B cell (primary cell): ENCODE measurements at regions not wholly inside any gene's neighbourhood (a gene's known extent, or its start where the extent isn't known, plus 50 kb on each side); places are given as distances from the start of the nearest gene placed in this dataset.
"Not testable (repeated sequence)": the region's sequence is repeated elsewhere in the genome, so short reads cannot be mapped to it uniquely, and the experiment has no call there.

ENCODE experiments used
- ATAC-seq: fragments of 200-7000 bp; cut with Tn5 transposase; one replicate; pipeline ENCODE4 v1.10.0; 2021; ENCODE audit warnings: low read depth, mild to moderate bottlenecking, moderate number of reproducible peaks, moderate library complexity
- CTCF ChIA-PET: fragments of 350-600 bp; sonication (Branson Sonifier 250); formaldehyde crosslinking; loops from one replicate; lab custom pipeline; 2021; ENCODE audit warnings: antibody characterized with exemption, inconsistent platforms; lab: Charles Lee
- POLR2A ChIA-PET: fragments of 350-600 bp; sonication (Branson Sonifier 250); formaldehyde crosslinking; loops from one replicate; lab custom pipeline; 2021; ENCODE audit warnings: antibody characterized with exemption; lab: Charles Lee
- DNase-seq: peaks from one replicate; pipeline ENCODE4 v3.0.0; 2013
- H2AFZ ChIP-seq: 2 replicates; pipeline ENCODE4 v1.6.1; 2012; ENCODE audit warnings: mild to moderate bottlenecking, low read depth, low read length; ENCODE audit not compliant: insufficient read depth, poor library complexity, severe bottlenecking
- H3K27ac ChIP-seq, 2 donors: 1 replicate in 1 of 2; 2 replicates in 1 of 2; pipeline ENCODE4 v1.5.1; 2012 to 2013; ENCODE audit warnings: low read length in 2 of 2, mild to moderate bottlenecking in 2 of 2, moderate library complexity in 1 of 2
- H3K27me3 ChIP-seq, 4 experiments: fragments of 200-600 bp in 1 of 4; sonication (generic) in 1 of 4; replicated peaks in 1 of 4; 1 replicate in 2 of 4; 2 replicates in 2 of 4; pipeline versions ENCODE4 v1.6.1 to v1.7.0; 2013 to 2016; ENCODE audit warnings: low read length in 3 of 4, mild to moderate bottlenecking in 2 of 4, mixed read lengths in 1 of 4, moderate library complexity in 1 of 4; ENCODE audit not compliant: insufficient read depth in 4 of 4, control insufficient read depth in 3 of 4; ENCODE audit errors: control extremely low read depth in 1 of 4
- H3K36me3 ChIP-seq, 2 experiments: replicated peaks in 1 of 2; 1 replicate in 1 of 2; 2 replicates in 1 of 2; pipeline versions ENCODE4 v1.6.1 to v1.7.1; 2013; ENCODE audit warnings: low read length in 1 of 2; ENCODE audit not compliant: insufficient read depth in 2 of 2, control insufficient read depth in 1 of 2; ENCODE audit errors: control extremely low read depth in 1 of 2, extremely low read depth in 1 of 2
- H3K4me1 ChIP-seq, 2 donors: fragments of 200-600 bp in 1 of 2; sonication (generic) in 1 of 2; 1 replicate in 1 of 2; 2 replicates in 1 of 2; pipeline versions ENCODE4 v1.5.1 to v1.6.1; 2013 to 2017; ENCODE audit warnings: low read length in 2 of 2; ENCODE audit not compliant: control insufficient read depth in 2 of 2, insufficient read depth in 2 of 2
- H3K4me2 ChIP-seq: replicated peaks from 2 replicates; pipeline ENCODE3; 2012; ENCODE audit warnings: mild to moderate bottlenecking, low read depth, low read length; ENCODE audit not compliant: poor library complexity, severe bottlenecking
- H3K4me3 ChIP-seq, 5 experiments: fragments of 200-600 bp in 1 of 5; sonication (generic) in 1 of 5; 1 replicate in 3 of 5; 2 replicates in 2 of 5; pipeline versions ENCODE4 v1.5.1 to v1.7.0; 2011 to 2016; ENCODE audit warnings: low read length in 4 of 5, mild to moderate bottlenecking in 4 of 5, low read depth in 2 of 5, control low read depth in 1 of 5, moderate library complexity in 1 of 5; ENCODE audit not compliant: insufficient read depth in 1 of 5; ENCODE audit errors: control extremely low read depth in 1 of 5, extremely low read depth in 1 of 5
- H3K79me2 ChIP-seq: fragments of 200-600 bp; sonication (generic); one replicate; pipeline ENCODE4 v1.6.0; 2016; ENCODE audit warnings: low read length; ENCODE audit not compliant: control insufficient read depth, insufficient read depth
- H3K9ac ChIP-seq: fragments of 200-600 bp; sonication (generic); 2 replicates; pipeline ENCODE4 v1.6.1; 2017; ENCODE audit warnings: mild to moderate bottlenecking, low read length, moderate library complexity
- H3K9me3 ChIP-seq, 3 donors: one replicate each; pipeline versions ENCODE4 v1.6.1 to v1.7.1; 2013; ENCODE audit warnings: low read length in 2 of 3; ENCODE audit not compliant: control insufficient read depth in 2 of 3, insufficient read depth in 1 of 3; ENCODE audit errors: control extremely low read depth in 1 of 3
- H4K20me1 ChIP-seq: 2 replicates; pipeline ENCODE4 v1.6.0; 2012; ENCODE audit warnings: mild to moderate bottlenecking, low read length; ENCODE audit not compliant: insufficient read depth, control insufficient read depth, poor library complexity, severe bottlenecking
- H3K27ac Mint-ChIP-seq: one replicate; pipeline ENCODE4 v1.8.0; 2021; ENCODE audit warnings: mixed read lengths
- H3K27me3 Mint-ChIP-seq: one replicate; pipeline ENCODE4 v1.8.0; 2021; ENCODE audit warnings: mixed read lengths
- H3K4me1 Mint-ChIP-seq: one replicate; pipeline ENCODE4 v1.8.0; 2021; ENCODE audit warnings: mixed read lengths
- H3K4me3 Mint-ChIP-seq: one replicate; pipeline ENCODE4 v1.8.0; 2021; ENCODE audit warnings: mixed read lengths
- H3K9me3 Mint-ChIP-seq: one replicate; pipeline ENCODE4 v1.8.0; 2022; ENCODE audit warnings: mixed read lengths; ENCODE audit not compliant: insufficient read depth
- EZH2 ChIP-seq: IDR thresholded peaks from 2 replicates; pipeline ENCODE4 v1.6.1; 2012; ENCODE audit warnings: borderline replicate concordance, low read depth, mild to moderate bottlenecking, moderate library complexity, low read length; ENCODE audit not compliant: insufficient read depth, poor library complexity, severe bottlenecking
- WGBS: methylation state at CpG from one replicate; pipeline ENCODE4 v1.1.5; 2013; ENCODE audit warnings: missing lambda C conversion rate; ENCODE audit not compliant: insufficient coverage; 5-methylcytosine and 5-hydroxymethylcytosine counted together
- intact Hi-C: fragments of 100-400 bp; cut with micrococcal nuclease; formaldehyde crosslinking; loops from one replicate; pipeline ENCODE4 v1.10.0; 2022
- TF ChIP-seq, protein P1 (sequence below): fragments of 200-600 bp; IDR thresholded peaks from one replicate; pipeline ENCODE4 v1.8.0; 2022; ENCODE audit warnings: antibody characterized with exemption, mild to moderate bottlenecking

DNA sequence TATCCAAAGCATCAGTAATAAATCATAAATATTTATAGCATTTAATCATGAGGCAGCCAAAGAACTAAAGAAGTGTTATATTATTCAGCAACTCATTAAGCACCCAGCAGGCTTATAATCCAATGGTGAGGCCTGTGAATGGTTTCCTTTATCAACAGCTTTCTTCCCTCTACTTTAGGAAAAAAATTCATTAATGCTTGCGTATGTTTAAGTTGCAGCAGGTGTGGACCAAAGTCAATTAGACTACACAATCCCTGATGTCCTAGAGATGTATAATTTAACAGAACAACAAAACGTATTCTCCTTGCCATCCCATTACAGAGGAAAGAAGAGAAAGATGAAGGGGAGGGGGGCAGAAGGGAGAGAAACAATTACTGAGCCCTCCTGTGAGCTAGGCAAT, 87.7 kb upstream of the MAGI3 start:
- Histone ChIP-seq H3K36me3 (no peaks in the 10 kb centered on the region), H3K27me3 (peaks cover 0 to 3% (median 0%) of the 10 kb centered on the region in 4 experiments), H3K4me3 (no peak overlapping the region), H3K9me3 (no peaks in the 10 kb centered on the region), H3K27ac (no peak overlapping the region), H3K79me2 (no peaks in the 10 kb centered on the region), H4K20me1 (no peaks in the 10 kb centered on the region), H3K4me1 (no peaks in the 10 kb centered on the region), H3K4me2 (no peak overlapping the region), H3K9ac (no peak overlapping the region), H2AFZ (no peak overlapping the region)
- peaks cover 3% of the 10 kb centered on the region for H3K27me3 Mint-ChIP-seq
- DNase-seq (no peak), ATAC-seq (no peak)
- WGBS: no CpG with 5 or more reads among the region's 2 CpGs
- no peak overlapping the region for H3K27ac Mint-ChIP-seq
- no peak overlapping the region for H3K4me3 Mint-ChIP-seq
- no peaks in the 10 kb centered on the region for H3K4me1 Mint-ChIP-seq
- ChIA-PET POLR2A (no interaction called here), CTCF (no interaction called here)
- intact Hi-C loops: no loop called here
- TF ChIP-seq, protein P1, sequence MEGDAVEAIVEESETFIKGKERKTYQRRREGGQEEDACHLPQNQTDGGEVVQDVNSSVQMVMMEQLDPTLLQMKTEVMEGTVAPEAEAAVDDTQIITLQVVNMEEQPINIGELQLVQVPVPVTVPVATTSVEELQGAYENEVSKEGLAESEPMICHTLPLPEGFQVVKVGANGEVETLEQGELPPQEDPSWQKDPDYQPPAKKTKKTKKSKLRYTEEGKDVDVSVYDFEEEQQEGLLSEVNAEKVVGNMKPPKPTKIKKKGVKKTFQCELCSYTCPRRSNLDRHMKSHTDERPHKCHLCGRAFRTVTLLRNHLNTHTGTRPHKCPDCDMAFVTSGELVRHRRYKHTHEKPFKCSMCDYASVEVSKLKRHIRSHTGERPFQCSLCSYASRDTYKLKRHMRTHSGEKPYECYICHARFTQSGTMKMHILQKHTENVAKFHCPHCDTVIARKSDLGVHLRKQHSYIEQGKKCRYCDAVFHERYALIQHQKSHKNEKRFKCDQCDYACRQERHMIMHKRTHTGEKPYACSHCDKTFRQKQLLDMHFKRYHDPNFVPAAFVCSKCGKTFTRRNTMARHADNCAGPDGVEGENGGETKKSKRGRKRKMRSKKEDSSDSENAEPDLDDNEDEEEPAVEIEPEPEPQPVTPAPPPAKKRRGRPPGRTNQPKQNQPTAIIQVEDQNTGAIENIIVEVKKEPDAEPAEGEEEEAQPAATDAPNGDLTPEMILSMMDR: no peak
- TF ChIP-seq EZH2: no peak
- no peaks in the 10 kb centered on the region for H3K9me3 Mint-ChIP-seq

DNA sequence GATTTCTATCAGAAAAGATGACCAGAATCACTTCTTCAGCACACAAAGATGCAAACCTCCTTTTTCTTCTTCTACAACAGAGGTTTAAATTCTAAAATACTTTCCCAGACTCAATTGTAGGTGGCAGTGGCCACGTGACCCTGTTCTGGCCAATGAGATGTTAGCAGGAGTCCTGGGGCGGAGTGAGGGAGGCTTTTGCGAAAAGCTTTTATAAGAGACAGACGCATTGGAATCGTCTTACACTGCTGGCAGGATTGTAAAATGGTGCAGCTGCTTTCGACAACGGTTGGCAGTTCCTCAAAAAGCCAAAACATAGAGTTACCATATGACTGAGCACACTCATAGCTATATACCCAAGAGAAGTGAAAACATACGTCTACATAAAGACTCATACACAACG, 87.0 kb upstream of the MAGI3 start:
- H3K4me1 ChIP-seq: no peaks in the 10 kb centered on the region
- CTCF ChIA-PET: no interaction called here
- H3K27me3 ChIP-seq: peaks cover 0 to 3% (median 0%) of the 10 kb centered on the region in 4 experiments
- Mint-ChIP-seq H3K27ac (no peak overlapping the region), H3K4me1 (no peaks in the 10 kb centered on the region), H3K27me3 (peaks cover 9% of the 10 kb centered on the region), H3K4me3 (no peak overlapping the region), H3K9me3 (no peaks in the 10 kb centered on the region)
- WGBS: 90% methylated on average over 5 of the region's 9 CpGs
- no peaks in the 10 kb centered on the region for H3K9me3 ChIP-seq
- no peak overlapping the region for H3K27ac ChIP-seq
- H3K4me3 ChIP-seq: no peak overlapping the region
- no peak for ATAC-seq
- no peak for DNase-seq
- no peak overlapping the region for H3K9ac ChIP-seq
- POLR2A ChIA-PET: no interaction called here
- H2AFZ ChIP-seq: no peak overlapping the region
- no peaks in the 10 kb centered on the region for H3K36me3 ChIP-seq
- no peaks in the 10 kb centered on the region for H4K20me1 ChIP-seq
- no peak for TF ChIP-seq EZH2
- TF ChIP-seq, protein P1: no peak
- intact Hi-C loops: no loop called here
- no peaks in the 10 kb centered on the region for H3K79me2 ChIP-seq
- H3K4me2 ChIP-seq: no peak overlapping the region

DNA sequence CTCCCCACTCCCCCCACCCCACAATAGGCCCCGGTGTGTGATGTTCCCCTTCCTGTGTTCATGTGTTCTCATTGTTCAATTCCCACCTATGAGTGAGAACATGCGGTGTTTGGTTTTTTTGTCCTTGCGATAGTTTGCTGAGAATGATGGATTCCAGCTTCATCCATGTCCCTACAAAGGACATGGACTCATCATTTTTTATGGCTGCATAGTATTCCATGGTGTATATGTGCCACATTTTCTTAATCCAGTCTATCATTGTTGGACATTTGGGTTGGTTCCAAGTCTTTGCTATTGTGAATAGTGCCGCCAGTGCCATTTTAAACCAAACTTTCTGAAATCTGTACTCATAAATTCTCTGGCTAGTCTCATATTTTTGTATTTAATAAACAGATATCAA, 85.3 kb upstream of the MAGI3 start:
- H3K4me2 ChIP-seq, H2AFZ ChIP-seq, H3K4me1 Mint-ChIP-seq, DNase-seq, H3K4me3 Mint-ChIP-seq, H4K20me1 ChIP-seq, H3K79me2 ChIP-seq, ATAC-seq, intact Hi-C loops, H3K4me3 ChIP-seq, H3K9me3 Mint-ChIP-seq, H3K27me3 ChIP-seq, H3K4me1 ChIP-seq, H3K9me3 ChIP-seq, H3K9ac ChIP-seq, POLR2A ChIA-PET, H3K36me3 ChIP-seq, H3K27ac ChIP-seq, H3K27ac Mint-ChIP-seq, CTCF ChIA-PET: not testable (repeated sequence)
- H3K27me3 Mint-ChIP-seq: peaks cover 20% of the 10 kb centered on the region
- WGBS: no CpG with 5 or more reads among the region's 4 CpGs
